ENCODE measurements at regions not wholly inside any gene's neighbourhood (a gene's known extent, or its start where the extent isn't known, plus 50 kb on each side); places are given as distances from the start of the nearest gene placed in this dataset.

DNA sequence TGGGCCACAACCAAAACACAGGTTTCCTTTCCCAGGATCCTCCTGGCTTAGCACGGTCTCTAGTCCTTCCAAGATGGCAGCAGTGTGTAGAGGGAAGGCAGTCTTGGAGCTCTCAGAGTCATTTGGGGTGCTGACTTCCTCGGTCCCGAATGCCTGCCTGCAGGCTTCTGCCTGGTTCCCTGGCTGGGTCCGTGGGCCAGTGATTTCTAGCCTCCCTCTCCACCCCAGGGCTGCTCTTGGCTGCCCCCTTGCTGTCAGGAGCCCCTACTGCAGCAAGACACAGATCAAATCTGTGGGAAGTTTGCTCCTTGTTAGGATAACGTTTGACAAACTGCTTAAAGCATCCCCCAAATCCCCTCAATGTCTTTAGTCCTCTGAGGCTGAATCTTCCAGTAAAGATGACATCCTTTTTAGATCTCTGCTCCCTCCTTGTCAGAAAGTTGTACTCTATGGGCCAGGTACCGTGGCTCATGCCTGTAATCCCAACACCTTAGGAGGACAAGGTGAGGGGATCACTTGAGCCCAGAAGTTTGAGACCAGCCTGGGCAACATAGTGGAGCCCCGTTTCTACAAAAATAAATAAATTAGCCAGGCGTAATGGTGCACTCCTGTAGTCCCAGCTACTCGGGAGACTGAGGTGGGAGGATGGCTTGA, 272.5 kb downstream of the RRAGC start:
- TF ChIP-seq, protein P1, sequence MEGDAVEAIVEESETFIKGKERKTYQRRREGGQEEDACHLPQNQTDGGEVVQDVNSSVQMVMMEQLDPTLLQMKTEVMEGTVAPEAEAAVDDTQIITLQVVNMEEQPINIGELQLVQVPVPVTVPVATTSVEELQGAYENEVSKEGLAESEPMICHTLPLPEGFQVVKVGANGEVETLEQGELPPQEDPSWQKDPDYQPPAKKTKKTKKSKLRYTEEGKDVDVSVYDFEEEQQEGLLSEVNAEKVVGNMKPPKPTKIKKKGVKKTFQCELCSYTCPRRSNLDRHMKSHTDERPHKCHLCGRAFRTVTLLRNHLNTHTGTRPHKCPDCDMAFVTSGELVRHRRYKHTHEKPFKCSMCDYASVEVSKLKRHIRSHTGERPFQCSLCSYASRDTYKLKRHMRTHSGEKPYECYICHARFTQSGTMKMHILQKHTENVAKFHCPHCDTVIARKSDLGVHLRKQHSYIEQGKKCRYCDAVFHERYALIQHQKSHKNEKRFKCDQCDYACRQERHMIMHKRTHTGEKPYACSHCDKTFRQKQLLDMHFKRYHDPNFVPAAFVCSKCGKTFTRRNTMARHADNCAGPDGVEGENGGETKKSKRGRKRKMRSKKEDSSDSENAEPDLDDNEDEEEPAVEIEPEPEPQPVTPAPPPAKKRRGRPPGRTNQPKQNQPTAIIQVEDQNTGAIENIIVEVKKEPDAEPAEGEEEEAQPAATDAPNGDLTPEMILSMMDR (IDR thresholded peaks at IDR 0.05; ENCODE audit: extremely low read depth in 1 of 2, insufficient read depth in 1 of 2, low read depth in 1 of 2, low read length in 2 of 2), result peak; percentile 90 to 93
- TF ChIP-seq POLR2A (IDR thresholded peaks at IDR 0.05; ENCODE audit: low read depth, low read length), result no peak
- TF ChIP-seq POLR2AphosphoS5 (IDR thresholded peaks at IDR 0.05; ENCODE audit: insufficient read depth, low read depth, low read length), result no peak
- TF ChIP-seq EZH2 (IDR thresholded peaks at IDR 0.05; ENCODE audit: borderline replicate concordance, low read depth, low read length, severe bottlenecking), result no peak
- no peak for TF ChIP-seq MYC (IDR thresholded peaks at IDR 0.05; ENCODE audit: low read depth, low read length)
- TF ChIP-seq, protein P2, sequence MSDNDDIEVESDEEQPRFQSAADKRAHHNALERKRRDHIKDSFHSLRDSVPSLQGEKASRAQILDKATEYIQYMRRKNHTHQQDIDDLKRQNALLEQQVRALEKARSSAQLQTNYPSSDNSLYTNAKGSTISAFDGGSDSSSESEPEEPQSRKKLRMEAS (IDR thresholded peaks at IDR 0.05; ENCODE audit: insufficient read depth, insufficient read length), result no peak
- no peak for TF ChIP-seq GATA2 (IDR thresholded peaks at IDR 0.05; ENCODE audit: insufficient read depth, insufficient read length, low read depth, low read length)
